ENCODE measurements at regions not wholly inside any gene's neighbourhood (a gene's known extent, or its start where the extent isn't known, plus 50 kb on each side); places are given as distances from the start of the nearest gene placed in this dataset.

GRCh38 chr15:96182736-96183513, 147.6 kb upstream of the NR2F2 start:
- no peaks in the 10 kb centered on the region for H3K27me3 ChIP-seq (replicated peaks; ENCODE audit: insufficient read depth)
- in situ Hi-C loops (cut with MboI): no loop called here
- peak overlapping the region; percentile 64 for H3K4me2 ChIP-seq (ENCODE audit: unreplicated experiment)

GRCh38 chr15:96183514-96183850, 147.0 kb upstream of the NR2F2 start:
- no peak for DNase-seq
- H3K27ac ChIP-seq: no peak overlapping the region
- no peaks in the 10 kb centered on the region for H3K27me3 ChIP-seq (replicated peaks; ENCODE audit: insufficient read depth)
- H3K4me2 ChIP-seq (ENCODE audit: unreplicated experiment): no peak overlapping the region
- TF ChIP-seq EZH2phosphoT487 (IDR thresholded peaks at IDR 0.05; ENCODE audit: insufficient read depth, low read depth) (no peak), EZH2 (IDR thresholded peaks at IDR 0.05; ENCODE audit: insufficient read depth, poor library complexity, severe bottlenecking) (no peak)
- no peaks in the 10 kb centered on the region for H4K20me1 ChIP-seq (ENCODE audit: insufficient read depth)
- peaks cover 16% of the 10 kb centered on the region for H3K4me1 ChIP-seq (ENCODE audit: insufficient read depth)
- 89 to 99% methylated on average over 4 of the region's 4 CpGs for WGBS, 2 experiments (ENCODE audit: low coverage in 1 of 2, low lambda C conversion rate in 2 of 2, missing lambda C conversion rate in 2 of 2)
- no peaks in the 10 kb centered on the region for H3K36me3 ChIP-seq (ENCODE audit: low read depth)
- no peak overlapping the region for H3K4me3 ChIP-seq
- H3K9me2 ChIP-seq (ENCODE audit: insufficient read depth): no peaks in the 10 kb centered on the region
- H3F3A ChIP-seq (ENCODE audit: insufficient read depth): peaks cover 20% of the 10 kb centered on the region
- no peaks in the 10 kb centered on the region for H3K9me3 ChIP-seq (ENCODE audit: low read depth)
- in situ Hi-C loops (cut with MboI): no loop called here
- no peak overlapping the region for H3K9ac ChIP-seq
- H3K79me2 ChIP-seq (ENCODE audit: insufficient read depth): no peaks in the 10 kb centered on the region
- no peak overlapping the region for H2AFZ ChIP-seq

More at GRCh38 chr15:96182736-96183513, 147.6 kb upstream of the NR2F2 start:
- H3K9me2 ChIP-seq (ENCODE audit: insufficient read depth): no peaks in the 10 kb centered on the region
- no peaks in the 10 kb centered on the region for H3K9me3 ChIP-seq (ENCODE audit: low read depth)
- TF ChIP-seq EZH2 (IDR thresholded peaks at IDR 0.05; ENCODE audit: insufficient read depth, poor library complexity, severe bottlenecking) (no peak), EZH2phosphoT487 (IDR thresholded peaks at IDR 0.05; ENCODE audit: insufficient read depth, low read depth) (no peak)
- no peak overlapping the region for H3K4me3 ChIP-seq
- no peak for DNase-seq
- no peaks in the 10 kb centered on the region for H4K20me1 ChIP-seq (ENCODE audit: insufficient read depth)
- peak overlapping the region; percentile 73 for H3K27ac ChIP-seq
- H3K36me3 ChIP-seq (ENCODE audit: low read depth): no peaks in the 10 kb centered on the region
- WGBS, 2 experiments (ENCODE audit: low coverage in 1 of 2, low lambda C conversion rate in 2 of 2, missing lambda C conversion rate in 2 of 2): 98% methylated on average over 12 of the region's 12 CpGs
- H3K4me1 ChIP-seq (ENCODE audit: insufficient read depth): peaks cover 16% of the 10 kb centered on the region
- peaks cover 20% of the 10 kb centered on the region for H3F3A ChIP-seq (ENCODE audit: insufficient read depth)
- peak overlapping the region; percentile 30; the same call in 1 of the 2 replicates for H3K9ac ChIP-seq
- H2AFZ ChIP-seq: no peak overlapping the region
- H3K79me2 ChIP-seq (ENCODE audit: insufficient read depth): no peaks in the 10 kb centered on the region

DNA sequence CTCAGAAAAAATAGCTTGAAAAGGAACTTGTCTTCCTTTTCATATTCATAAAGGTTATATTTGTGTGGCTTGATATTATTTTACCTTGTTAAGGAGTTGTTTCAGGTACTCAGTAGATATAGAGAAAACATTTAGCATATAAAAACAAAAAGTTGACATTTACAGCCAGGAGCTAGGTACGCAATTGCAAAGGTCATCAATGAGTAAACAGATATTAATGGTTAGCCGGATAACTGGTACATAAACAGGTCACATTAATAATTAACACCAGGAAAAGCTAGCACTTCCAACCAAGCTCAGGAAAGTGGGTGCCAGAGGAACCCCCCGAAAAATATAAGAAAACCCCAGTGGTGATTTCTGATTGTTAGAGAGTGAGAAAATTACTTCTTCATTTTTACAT, 146.6 kb upstream of the NR2F2 start:
- Histone ChIP-seq H3K27ac (no peak overlapping the region), H3K79me2 (ENCODE audit: insufficient read depth) (no peaks in the 10 kb centered on the region), H3K4me2 (ENCODE audit: unreplicated experiment) (no peak overlapping the region), H3K27me3 (replicated peaks; ENCODE audit: insufficient read depth) (no peaks in the 10 kb centered on the region), H4K20me1 (ENCODE audit: insufficient read depth) (no peaks in the 10 kb centered on the region), H3F3A (ENCODE audit: insufficient read depth) (peaks cover 20% of the 10 kb centered on the region), H3K9me2 (ENCODE audit: insufficient read depth) (no peaks in the 10 kb centered on the region), H3K9ac (no peak overlapping the region), H3K4me1 (ENCODE audit: insufficient read depth) (peaks cover 16% of the 10 kb centered on the region), H3K9me3 (ENCODE audit: low read depth) (no peaks in the 10 kb centered on the region), H2AFZ (no peak overlapping the region), H3K36me3 (ENCODE audit: low read depth) (no peaks in the 10 kb centered on the region), H3K4me3 (no peak overlapping the region)
- in situ Hi-C loops (cut with MboI): no loop called here
- TF ChIP-seq EZH2 (IDR thresholded peaks at IDR 0.05; ENCODE audit: insufficient read depth, poor library complexity, severe bottlenecking) (no peak), EZH2phosphoT487 (IDR thresholded peaks at IDR 0.05; ENCODE audit: insufficient read depth, low read depth) (no peak)
- 91 to 92% methylated on average over 3 of the region's 3 CpGs for WGBS, 2 experiments (ENCODE audit: low coverage in 1 of 2, low lambda C conversion rate in 2 of 2, missing lambda C conversion rate in 2 of 2)
- DNase-seq: no peak

- H3K27me3 ChIP-seq (replicated peaks; ENCODE audit: insufficient read depth): no peaks in the 10 kb centered on the region
- H3K4me2 ChIP-seq (ENCODE audit: unreplicated experiment): no peak overlapping the region
- no peaks in the 10 kb centered on the region for H3K9me2 ChIP-seq (ENCODE audit: insufficient read depth)
- H3K79me2 ChIP-seq (ENCODE audit: insufficient read depth): no peaks in the 10 kb centered on the region
- no peak for TF ChIP-seq EZH2phosphoT487 (IDR thresholded peaks at IDR 0.05; ENCODE audit: insufficient read depth, low read depth)
- no peak for TF ChIP-seq EZH2 (IDR thresholded peaks at IDR 0.05; ENCODE audit: insufficient read depth, poor library complexity, severe bottlenecking)
- H3K27ac ChIP-seq: no peak overlapping the region
- 97 to 98% methylated on average over 2 of the region's 2 CpGs for WGBS, 2 experiments (ENCODE audit: low coverage in 1 of 2, low lambda C conversion rate in 2 of 2, missing lambda C conversion rate in 2 of 2)
- no peaks in the 10 kb centered on the region for H3K36me3 ChIP-seq (ENCODE audit: low read depth)
- no peak overlapping the region for H3K4me3 ChIP-seq
- no peaks in the 10 kb centered on the region for H3K9me3 ChIP-seq (ENCODE audit: low read depth)
- no peak overlapping the region for H3K9ac ChIP-seq
- peaks cover 16% of the 10 kb centered on the region for H3K4me1 ChIP-seq (ENCODE audit: insufficient read depth)
- DNase-seq: no peak
- H3F3A ChIP-seq (ENCODE audit: insufficient read depth): peaks cover 20% of the 10 kb centered on the region
- in situ Hi-C loops (cut with MboI): no loop called here
- H2AFZ ChIP-seq: no peak overlapping the region
- H4K20me1 ChIP-seq (ENCODE audit: insufficient read depth): no peaks in the 10 kb centered on the region
These were observed 146.2 kb upstream of the NR2F2 start for GRCh38 chr15:96184297-96184696.

Data from GM23248 (cell line).